ENCODE measurements at regions not wholly inside any gene's neighbourhood (a gene's known extent, or its start where the extent isn't known, plus 50 kb on each side); places are given as distances from the start of the nearest gene placed in this dataset.

GRCh38 chr6:19655744-19656143 is 181.4 kb upstream of the ID4 start:
- H3K79me2 ChIP-seq (ENCODE audit: insufficient read depth, low read length): no peaks in the 10 kb centered on the region
- H3K4me1 ChIP-seq (ENCODE audit: insufficient read depth, low read length, severe bottlenecking): no peaks in the 10 kb centered on the region
- no peak overlapping the region for H3K4me3 ChIP-seq (ENCODE audit: low read depth, low read length, poor library complexity, severe bottlenecking)
- no peaks in the 10 kb centered on the region for H3K9me3 ChIP-seq (ENCODE audit: low read length)
- no peak for TF ChIP-seq EZH2 (IDR thresholded peaks at IDR 0.05; ENCODE audit: borderline replicate concordance, low read length)
- TF ChIP-seq, protein P1, sequence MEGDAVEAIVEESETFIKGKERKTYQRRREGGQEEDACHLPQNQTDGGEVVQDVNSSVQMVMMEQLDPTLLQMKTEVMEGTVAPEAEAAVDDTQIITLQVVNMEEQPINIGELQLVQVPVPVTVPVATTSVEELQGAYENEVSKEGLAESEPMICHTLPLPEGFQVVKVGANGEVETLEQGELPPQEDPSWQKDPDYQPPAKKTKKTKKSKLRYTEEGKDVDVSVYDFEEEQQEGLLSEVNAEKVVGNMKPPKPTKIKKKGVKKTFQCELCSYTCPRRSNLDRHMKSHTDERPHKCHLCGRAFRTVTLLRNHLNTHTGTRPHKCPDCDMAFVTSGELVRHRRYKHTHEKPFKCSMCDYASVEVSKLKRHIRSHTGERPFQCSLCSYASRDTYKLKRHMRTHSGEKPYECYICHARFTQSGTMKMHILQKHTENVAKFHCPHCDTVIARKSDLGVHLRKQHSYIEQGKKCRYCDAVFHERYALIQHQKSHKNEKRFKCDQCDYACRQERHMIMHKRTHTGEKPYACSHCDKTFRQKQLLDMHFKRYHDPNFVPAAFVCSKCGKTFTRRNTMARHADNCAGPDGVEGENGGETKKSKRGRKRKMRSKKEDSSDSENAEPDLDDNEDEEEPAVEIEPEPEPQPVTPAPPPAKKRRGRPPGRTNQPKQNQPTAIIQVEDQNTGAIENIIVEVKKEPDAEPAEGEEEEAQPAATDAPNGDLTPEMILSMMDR (IDR thresholded peaks at IDR 0.05; ENCODE audit: low read length): no peak
- no peaks in the 10 kb centered on the region for H4K20me1 ChIP-seq (ENCODE audit: insufficient read depth, low read length)
- 0 out of 2 replicates have a peak, but pooled peaks cover 2% of the 10 kb centered on the region for H3K9me2 ChIP-seq (ENCODE audit: low read depth, low read length)
- H3F3A ChIP-seq (ENCODE audit: insufficient read depth, low read length): no peaks in the 10 kb centered on the region
- H3K4me2 ChIP-seq (ENCODE audit: low read length): no peak overlapping the region
- no peak overlapping the region for H2AFZ ChIP-seq (ENCODE audit: low read length)
- H3K9ac ChIP-seq (ENCODE audit: low read length): no peak overlapping the region
- H3K36me3 ChIP-seq (ENCODE audit: insufficient read depth, low read length): no peaks in the 10 kb centered on the region
- H3K27me3 ChIP-seq (ENCODE audit: insufficient read depth, low read length): no peaks in the 10 kb centered on the region
- no peak overlapping the region for H3K27ac ChIP-seq (ENCODE audit: low read depth, low read length, poor library complexity, severe bottlenecking)

- H3K9ac ChIP-seq (ENCODE audit: low read length): no peak overlapping the region
- no peaks in the 10 kb centered on the region for H4K20me1 ChIP-seq (ENCODE audit: insufficient read depth, low read length)
- H3K4me2 ChIP-seq (ENCODE audit: low read length): no peak overlapping the region
- H3K4me3 ChIP-seq (ENCODE audit: low read depth, low read length, poor library complexity, severe bottlenecking): no peak overlapping the region
- H3K36me3 ChIP-seq (ENCODE audit: insufficient read depth, low read length): no peaks in the 10 kb centered on the region
- no peaks in the 10 kb centered on the region for H3K4me1 ChIP-seq (ENCODE audit: insufficient read depth, low read length, severe bottlenecking)
- H3F3A ChIP-seq (ENCODE audit: insufficient read depth, low read length): no peaks in the 10 kb centered on the region
- H3K9me2 ChIP-seq (ENCODE audit: low read depth, low read length): 0 out of 2 replicates have a peak, but pooled peaks cover 2% of the 10 kb centered on the region
- H2AFZ ChIP-seq (ENCODE audit: low read length): no peak overlapping the region
- TF ChIP-seq, protein P1 (IDR thresholded peaks at IDR 0.05; ENCODE audit: low read length): no peak
- TF ChIP-seq EZH2 (IDR thresholded peaks at IDR 0.05; ENCODE audit: borderline replicate concordance, low read length): no peak
- H3K79me2 ChIP-seq (ENCODE audit: insufficient read depth, low read length): no peaks in the 10 kb centered on the region
- no peaks in the 10 kb centered on the region for H3K27me3 ChIP-seq (ENCODE audit: insufficient read depth, low read length)
- no peaks in the 10 kb centered on the region for H3K9me3 ChIP-seq (ENCODE audit: low read length)
- H3K27ac ChIP-seq (ENCODE audit: low read depth, low read length, poor library complexity, severe bottlenecking): no peak overlapping the region
These were observed 176.9 kb upstream of the ID4 start for GRCh38 chr6:19660123-19660910.

GRCh38 chr6:19662911-19663310 is 174.3 kb upstream of the ID4 start:
- H3K27ac ChIP-seq (ENCODE audit: low read depth, low read length, poor library complexity, severe bottlenecking): no peak overlapping the region
- no peak overlapping the region for H3K4me2 ChIP-seq (ENCODE audit: low read length)
- H3K27me3 ChIP-seq (ENCODE audit: insufficient read depth, low read length): no peaks in the 10 kb centered on the region
- H3K9ac ChIP-seq (ENCODE audit: low read length): no peak overlapping the region
- no peaks in the 10 kb centered on the region for H3K4me1 ChIP-seq (ENCODE audit: insufficient read depth, low read length, severe bottlenecking)
- no peaks in the 10 kb centered on the region for H3K36me3 ChIP-seq (ENCODE audit: insufficient read depth, low read length)
- no peak overlapping the region for H2AFZ ChIP-seq (ENCODE audit: low read length)
- H4K20me1 ChIP-seq (ENCODE audit: insufficient read depth, low read length): no peaks in the 10 kb centered on the region
- H3K9me3 ChIP-seq (ENCODE audit: low read length): no peaks in the 10 kb centered on the region
- TF ChIP-seq, protein P1 (IDR thresholded peaks at IDR 0.05; ENCODE audit: low read length): no peak
- TF ChIP-seq EZH2 (IDR thresholded peaks at IDR 0.05; ENCODE audit: borderline replicate concordance, low read length): no peak
- no peak overlapping the region for H3K4me3 ChIP-seq (ENCODE audit: low read depth, low read length, poor library complexity, severe bottlenecking)
- no peaks in the 10 kb centered on the region for H3K9me2 ChIP-seq (ENCODE audit: low read depth, low read length)
- no peaks in the 10 kb centered on the region for H3F3A ChIP-seq (ENCODE audit: insufficient read depth, low read length)
- H3K79me2 ChIP-seq (ENCODE audit: insufficient read depth, low read length): no peaks in the 10 kb centered on the region

All from OCI-LY1 (cell line).